Femur (tissue), 1 donor: ENCODE measurements at regions not wholly inside any gene's neighbourhood (a gene's known extent, or its start where the extent isn't known, plus 50 kb on each side); places are given as distances from the start of the nearest gene placed in this dataset.
A peak's percentile ranks its signal among the peaks of the same experiment; 100 is the strongest.
"Not testable (repeated sequence)": the region's sequence is repeated elsewhere in the genome, so short reads cannot be mapped to it uniquely, and the experiment has no call there.

Experiments used
- DNase-seq: peaks from one replicate; pipeline ENCODE4 v3.0.0-alpha.2; 2017

DNA sequence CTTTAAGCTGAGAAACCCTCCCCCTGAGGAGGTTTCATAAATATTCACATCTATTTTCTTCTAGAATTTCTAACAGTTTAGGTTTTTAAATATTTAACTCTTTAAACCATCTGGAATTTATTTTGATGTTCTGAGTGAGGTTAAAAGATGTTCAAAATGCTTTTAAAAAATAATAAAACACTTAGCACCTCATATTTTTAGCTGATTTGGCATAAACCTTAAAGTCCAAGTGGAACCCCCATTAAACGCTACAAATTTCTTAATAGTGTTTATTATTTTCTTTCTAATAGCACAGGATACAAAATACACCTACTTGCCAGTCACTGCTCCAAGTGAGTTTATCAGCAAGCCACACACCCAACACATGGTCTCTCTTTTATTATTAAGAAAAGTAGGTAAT, 277.2 kb downstream of the QDPR start:
- no peak for DNase-seq

DNA sequence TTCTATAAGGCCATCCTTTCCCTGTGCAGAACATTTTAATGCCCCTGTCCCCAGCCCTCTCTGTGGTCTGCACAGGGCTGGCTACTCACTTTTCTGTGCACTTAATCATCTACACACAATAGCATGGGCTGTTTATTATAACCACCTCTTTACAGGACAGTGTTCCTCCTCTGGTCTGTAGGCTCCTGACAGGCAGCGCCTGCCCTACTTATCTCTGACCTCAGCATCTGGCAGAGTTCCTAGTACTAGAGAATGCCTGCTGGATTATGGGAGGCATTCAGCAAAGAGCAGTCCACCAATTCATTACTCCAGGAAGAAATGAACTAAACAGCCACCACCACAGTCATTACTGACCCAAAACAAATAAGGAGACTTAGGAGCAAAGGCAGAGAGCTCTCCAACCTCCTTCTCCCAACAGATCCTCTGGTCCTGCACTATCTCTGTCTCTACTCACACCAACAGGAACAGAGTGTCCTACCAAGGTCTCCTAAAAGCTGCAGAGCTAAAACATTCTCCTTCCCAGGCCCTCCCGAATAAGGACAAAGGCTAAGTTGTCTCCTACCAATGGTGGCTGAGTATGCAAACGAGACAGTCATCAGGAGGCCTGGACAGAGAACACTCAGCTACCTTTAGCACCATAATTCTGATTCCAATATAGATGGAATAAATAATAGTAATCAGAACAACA, 279.2 kb downstream of the QDPR start:
- no peak for DNase-seq

- not testable (repeated sequence) for DNase-seq
Observed at GRCh38 chr4:17231880-17232475, 279.9 kb downstream of the QDPR start.

DNA sequence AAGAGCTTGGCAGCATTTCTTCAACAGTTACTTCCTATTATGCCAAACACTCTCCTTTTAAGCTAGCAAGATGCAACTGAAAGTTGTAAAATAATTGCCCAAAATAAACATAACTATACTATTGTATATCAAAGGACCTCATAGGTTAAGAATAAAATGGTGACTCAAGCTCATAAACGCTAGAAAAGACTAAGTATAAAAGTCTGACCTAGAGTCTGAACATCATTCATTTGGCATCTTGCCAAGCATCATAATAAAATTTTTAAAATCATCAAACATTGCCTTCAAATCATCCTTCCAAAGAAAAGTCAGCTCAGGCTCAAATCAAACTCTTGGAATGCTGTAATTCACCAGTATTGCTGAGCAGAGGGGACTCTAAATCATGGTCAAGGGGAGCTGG, 281.2 kb downstream of the QDPR start:
- no peak for DNase-seq

GRCh38 chr4:17220816-17221215, 291.1 kb downstream of the QDPR start:
- no peak for DNase-seq

GRCh38 chr4:17218786-17219185, 293.1 kb downstream of the QDPR start:
- no peak for DNase-seq

DNA sequence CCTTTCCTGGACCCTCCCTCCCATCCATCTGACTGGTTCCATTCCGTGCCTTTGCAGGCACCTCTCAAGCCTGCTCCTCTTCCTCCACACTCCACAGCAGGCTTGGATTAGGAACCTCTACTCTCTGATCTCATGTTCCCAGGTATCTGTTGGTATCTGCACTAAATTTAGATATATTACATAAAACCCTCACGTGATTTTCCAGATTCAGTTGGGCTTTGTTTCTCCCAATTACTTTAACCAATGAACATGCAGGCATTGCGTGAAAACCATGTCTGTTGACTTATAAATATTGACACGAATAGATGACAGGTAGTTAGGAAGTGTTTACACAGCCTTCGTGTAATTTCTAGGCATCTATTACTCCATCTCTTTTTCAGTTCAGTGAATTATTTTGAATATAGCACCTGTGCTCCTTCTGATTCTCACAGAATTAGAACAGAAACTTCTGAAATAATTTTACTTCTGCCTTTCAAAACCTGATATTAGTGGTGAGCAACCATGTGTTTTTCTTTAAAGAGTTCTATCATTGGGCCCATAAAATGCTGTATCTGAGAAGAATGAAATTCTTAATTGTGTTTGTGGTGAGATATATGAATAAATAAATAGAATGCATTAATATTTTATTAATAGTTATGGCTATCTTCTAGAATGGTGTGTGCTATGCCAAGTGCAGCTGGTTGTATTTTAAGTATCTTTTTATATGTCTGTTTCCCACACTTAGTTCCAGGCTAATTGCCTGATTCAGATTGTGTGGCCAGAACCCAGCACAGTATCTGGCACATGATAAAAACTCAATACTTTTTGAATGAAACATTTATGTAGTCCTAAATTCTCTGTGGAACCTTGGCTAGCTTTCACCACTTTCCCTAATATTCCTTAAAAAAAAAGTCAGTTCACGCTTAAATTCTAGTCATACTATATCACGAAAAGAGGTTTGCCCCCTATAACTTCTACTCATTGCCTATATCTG, 304.8 kb downstream of the QDPR start:
- no peak for DNase-seq

DNA sequence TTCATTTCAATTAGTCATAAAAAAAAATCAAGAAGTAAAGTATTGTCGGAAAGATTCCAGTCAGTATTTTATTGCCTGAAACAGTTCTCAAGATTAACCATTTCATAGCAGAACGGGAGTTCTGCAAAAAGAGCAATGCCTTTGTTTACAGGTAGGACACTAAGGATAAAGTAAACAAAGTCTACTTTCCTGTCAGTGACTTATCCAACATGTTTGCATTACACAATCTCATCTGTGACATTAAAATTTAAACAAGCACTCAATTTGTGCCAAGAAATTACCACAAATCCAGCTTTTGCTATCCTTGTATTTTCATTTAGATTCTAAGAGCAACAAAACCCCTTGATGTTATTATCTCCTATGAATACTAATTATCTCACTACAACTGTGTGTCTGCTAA, 306.5 kb upstream of the LDB2 start:
- DNase-seq = no peak

- no peak for DNase-seq
Observed at GRCh38 chr4:17203797-17204196, 305.4 kb upstream of the LDB2 start.

- no peak for DNase-seq
Observed at GRCh38 chr4:17197070-17197469, 298.6 kb upstream of the LDB2 start.

GRCh38 chr4:17195461-17196275, 297.2 kb upstream of the LDB2 start:
- no peak for DNase-seq

DNA sequence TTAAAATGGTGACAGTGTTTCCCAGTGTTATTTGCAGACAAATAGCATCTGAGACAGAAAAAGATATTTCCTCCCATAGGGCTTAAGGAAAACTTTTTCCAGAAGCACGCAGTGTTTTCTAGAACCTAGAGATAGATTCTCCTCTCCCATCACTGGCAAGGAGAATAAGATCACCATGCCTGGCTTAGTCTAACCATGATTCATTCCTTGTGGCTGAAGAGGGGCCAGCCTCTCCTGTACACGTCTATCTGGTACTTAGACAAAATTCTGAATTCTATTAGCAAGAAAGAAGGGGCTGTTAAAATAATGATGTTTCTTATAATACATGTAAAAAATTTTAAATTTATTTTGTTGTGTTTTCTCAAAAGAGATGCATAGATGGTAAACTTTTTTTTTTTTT, 296.1 kb upstream of the LDB2 start:
- DNase-seq = no peak

DNA sequence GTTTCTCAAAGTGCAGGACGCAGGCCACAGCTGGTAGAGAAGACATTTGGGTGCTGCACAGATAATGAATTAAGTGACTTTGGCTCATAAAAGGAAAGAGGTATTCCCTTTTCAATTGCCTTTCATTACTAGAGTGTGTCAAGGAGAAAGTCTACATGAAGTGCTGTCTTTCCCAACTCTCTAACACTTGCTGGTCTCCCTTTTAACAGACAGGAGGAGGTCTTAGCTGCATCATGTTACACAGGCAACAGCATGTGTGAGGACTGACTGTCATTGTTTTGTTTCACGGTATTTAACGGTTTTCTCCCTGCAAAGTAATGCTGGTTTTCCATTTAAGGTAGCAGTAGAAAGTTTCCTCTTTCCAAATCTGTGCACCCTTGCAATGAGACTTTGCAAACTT, 291.3 kb upstream of the LDB2 start:
- no peak for DNase-seq

GRCh38 chr4:17189401-17189720, 290.9 kb upstream of the LDB2 start:
- DNase-seq = peak; percentile 74

DNA sequence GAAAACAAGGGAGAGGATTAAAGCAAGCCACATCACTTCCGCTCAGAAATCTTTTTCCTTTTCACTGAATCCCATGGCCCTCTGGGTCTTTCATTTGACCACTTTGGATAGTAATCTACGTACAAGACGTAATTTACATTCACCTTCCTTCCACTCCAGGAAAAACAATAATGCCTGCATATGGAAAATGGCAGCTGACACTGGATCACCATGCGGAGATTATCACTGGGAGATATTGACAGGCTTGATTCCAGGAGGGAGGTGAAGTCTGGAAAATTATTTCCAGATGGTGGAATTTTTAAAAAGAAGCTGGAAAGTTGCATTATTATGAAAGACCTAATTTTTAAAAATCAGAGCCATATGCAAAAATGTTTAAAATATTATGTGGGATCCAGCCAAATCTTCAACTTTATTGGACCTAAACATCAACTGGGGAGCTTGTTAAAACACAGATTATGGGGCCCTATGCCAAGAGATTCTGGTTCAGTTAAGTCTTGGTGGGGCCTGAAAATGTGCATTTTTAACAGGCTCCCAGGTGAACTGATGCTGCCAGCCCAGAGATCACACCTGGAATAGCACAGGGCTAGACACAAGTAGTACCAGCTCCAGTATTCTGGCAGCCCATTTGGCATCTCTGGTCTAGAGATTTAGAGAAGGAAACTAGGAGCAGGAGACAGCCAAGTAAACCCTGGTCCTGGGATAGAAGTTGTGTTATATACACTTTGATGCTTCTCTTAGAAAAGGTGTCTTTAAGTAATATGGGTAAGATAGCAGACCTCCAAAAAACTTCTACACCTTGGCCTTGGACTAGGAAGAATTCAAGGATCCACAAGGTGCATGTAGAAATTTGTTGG, 290.3 kb upstream of the LDB2 start:
- peak; percentile 61 for DNase-seq

DNA sequence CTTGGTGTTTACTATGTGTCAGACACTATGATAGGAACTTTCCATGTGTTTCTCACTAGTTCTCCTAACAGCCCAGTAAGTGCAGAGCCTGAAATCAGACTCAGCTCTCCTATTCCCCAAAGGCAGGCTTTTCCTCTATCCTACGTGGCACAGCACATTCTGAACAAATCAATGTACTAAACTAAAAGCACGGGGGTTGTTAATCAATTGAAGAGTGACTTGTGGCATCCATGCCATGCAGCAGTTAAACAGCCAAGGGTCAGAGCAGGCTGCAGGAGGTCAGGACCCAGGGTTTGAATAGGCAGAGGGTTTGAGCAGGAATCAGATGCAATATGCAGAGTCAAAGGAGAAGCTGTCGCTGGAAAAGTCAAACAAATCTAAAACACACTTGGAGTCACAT, 289.7 kb upstream of the LDB2 start:
- DNase-seq = peak; percentile 38

DNA sequence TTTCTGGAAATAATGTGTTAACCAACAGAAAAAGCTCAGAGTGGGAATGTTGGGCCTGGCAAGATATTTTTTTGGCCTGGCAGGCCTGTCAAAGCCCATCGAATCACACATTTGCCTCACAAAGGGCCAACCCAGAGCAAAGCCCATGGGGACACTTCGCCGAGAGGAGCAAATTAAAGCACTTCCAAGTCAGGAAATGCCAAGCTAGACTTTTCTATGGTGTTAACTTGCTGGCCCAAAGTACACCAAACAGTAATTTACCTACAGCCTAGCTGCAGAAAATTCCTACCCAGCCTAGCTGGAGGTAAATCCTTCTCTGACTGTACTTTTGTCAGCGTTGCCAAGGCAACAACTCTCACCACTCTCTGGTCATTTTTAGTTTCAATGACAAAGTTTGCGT, 288.6 kb upstream of the LDB2 start:
- DNase-seq = peak; percentile 58

GRCh38 chr4:17182888-17183287, 284.4 kb upstream of the LDB2 start:
- no peak for DNase-seq

- DNase-seq = no peak
Observed at GRCh38 chr4:17174751-17175150, 276.3 kb upstream of the LDB2 start.

GRCh38 chr4:17173300-17173699, 274.9 kb upstream of the LDB2 start:
- no peak for DNase-seq

DNA sequence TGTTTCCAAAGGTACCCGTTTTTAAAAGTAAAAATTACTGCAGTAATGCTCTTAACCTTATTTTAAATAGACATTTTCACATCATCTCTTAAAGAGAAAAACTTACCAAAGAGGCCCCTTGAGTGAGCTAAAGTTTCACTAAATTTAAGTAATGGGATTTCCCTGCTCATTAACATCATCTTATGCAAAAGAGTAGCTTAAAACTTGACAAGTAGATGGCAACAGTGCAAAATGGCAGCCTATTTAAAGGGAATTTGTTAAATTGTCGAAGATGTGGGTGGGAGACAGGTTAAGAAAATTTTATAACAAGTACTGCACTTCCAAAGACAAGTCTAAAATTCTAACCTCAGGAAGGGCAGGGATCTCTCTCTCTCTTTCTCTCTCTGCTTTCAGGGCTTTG, 271.7 kb upstream of the LDB2 start:
- no peak for DNase-seq

DNA sequence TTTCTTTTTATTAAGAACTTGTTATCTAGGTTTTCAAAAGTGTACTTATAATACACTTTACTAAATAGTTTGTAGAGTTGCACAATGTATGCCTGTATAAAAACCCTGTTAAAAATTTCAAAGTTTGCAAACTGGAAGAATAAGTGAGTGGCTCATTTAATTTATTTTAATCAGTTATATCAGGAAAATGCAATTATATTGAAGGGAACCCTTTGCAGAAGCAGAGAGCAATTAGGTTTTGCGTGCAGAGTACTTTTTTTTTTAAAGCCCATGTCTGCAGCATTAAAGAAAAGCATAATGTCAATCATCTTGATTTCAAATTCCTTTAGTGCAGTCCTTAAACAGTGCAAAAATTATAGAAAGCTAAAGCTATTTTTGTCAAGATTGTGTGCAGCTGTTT, 271.3 kb upstream of the LDB2 start:
- DNase-seq = no peak
